Prostate gland (tissue), 2 donors: ENCODE measurements at regions not wholly inside any gene's neighbourhood (a gene's known extent, or its start where the extent isn't known, plus 50 kb on each side); places are given as distances from the start of the nearest gene placed in this dataset.

Experiments
- CTCF ChIP-seq, 4 experiments: fragments of 200-600 bp in 2 of 4; fragments of 450-650 bp in 2 of 4; sonication (generic) in 2 of 4; IDR thresholded peaks; 1 replicate in 3 of 4; 2 replicates in 1 of 4; pipeline ENCODE4 v1.5.1; 2016 to 2019; ENCODE audit warnings: antibody characterized with exemption in 4 of 4, mild to moderate bottlenecking in 2 of 4, moderate library complexity in 2 of 4
- POLR2A ChIP-seq: fragments of 450-650 bp; IDR thresholded peaks from one replicate; pipeline ENCODE4 v1.6.1; 2016; ENCODE audit warnings: antibody characterized with exemption, mild to moderate bottlenecking
- POLR2AphosphoS5 ChIP-seq: sonication (generic); formaldehyde crosslinking; IDR thresholded peaks from one replicate; pipeline ENCODE4 v1.6.1; 2017; ENCODE audit warnings: antibody characterized with exemption

GRCh38 chr1:168825820-168826219, 96.8 kb upstream of the DPT start:
- TF ChIP-seq CTCF (IDR thresholded peaks at IDR 0.05), result no peak
- no peak for TF ChIP-seq POLR2A
- no peak for TF ChIP-seq POLR2AphosphoS5
